H7 (cell line): ENCODE measurements at regions not wholly inside any gene's neighbourhood (a gene's known extent, or its start where the extent isn't known, plus 50 kb on each side); places are given as distances from the start of the nearest gene placed in this dataset.
"Not testable (repeated sequence)": the region's sequence is repeated elsewhere in the genome, so short reads cannot be mapped to it uniquely, and the experiment has no call there.

ENCODE experiments used
- DNase-seq: peaks from one replicate; pipeline ENCODE4 v3.0.0; 2012
- H3K27me3 ChIP-seq: 2 replicates; pipeline ENCODE4 v1.6.0; 2011; ENCODE audit warnings: mild to moderate bottlenecking, low read length; ENCODE audit not compliant: control insufficient read depth, insufficient read depth
- H3K36me3 ChIP-seq: replicated peaks from 2 replicates; pipeline ENCODE4 v1.5.1; 2011; ENCODE audit warnings: low read length; ENCODE audit not compliant: control insufficient read depth, insufficient read depth
- H3K4me3 ChIP-seq: 2 replicates; pipeline ENCODE4 v1.5.1; 2011; ENCODE audit warnings: low read depth, mild to moderate bottlenecking, control low read depth, low read length, moderate library complexity; ENCODE audit not compliant: insufficient read depth

DNA sequence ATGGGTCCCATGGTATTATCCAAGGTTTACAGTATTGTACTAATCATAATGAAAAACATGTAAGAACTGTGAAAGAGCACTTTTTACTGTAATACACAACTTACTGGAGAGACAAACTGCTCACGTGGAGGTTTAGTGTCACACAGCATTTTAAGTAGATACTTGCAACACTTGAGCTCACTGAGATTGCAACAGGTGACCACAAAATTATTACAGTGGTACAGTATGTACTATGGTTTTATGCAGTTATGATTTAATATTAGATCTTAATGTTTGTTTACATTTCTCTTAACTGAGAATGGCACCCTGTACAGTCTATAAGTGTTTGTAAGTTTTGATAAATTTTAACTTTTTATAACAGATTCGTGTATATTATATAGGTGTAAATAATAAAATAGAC lies 118.6 kb upstream of the SKOR2 start:
- Histone ChIP-seq H3K27me3 (no peaks in the 10 kb centered on the region), H3K4me3 (no peak overlapping the region)

DNA sequence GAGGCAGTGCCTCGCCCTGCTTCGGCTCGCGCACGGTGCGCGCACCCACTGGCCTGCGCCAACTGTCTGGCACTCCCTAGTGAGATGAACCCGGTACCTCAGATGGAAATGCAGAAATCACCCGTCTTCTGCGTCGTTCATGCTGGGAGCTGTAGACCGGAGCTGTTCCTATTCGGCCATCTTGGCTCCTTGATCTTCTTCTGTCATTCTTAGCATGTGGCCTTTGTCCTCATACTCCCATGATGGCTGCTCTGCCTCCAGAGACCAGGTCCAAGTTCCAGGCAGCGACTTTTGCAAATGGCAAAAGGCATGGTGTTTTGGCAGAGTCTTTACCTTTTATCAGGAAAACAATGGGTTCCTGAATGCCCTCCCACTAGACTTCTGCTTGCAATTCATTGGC lies 102.6 kb upstream of the SKOR2 start:
- H3K4me3 ChIP-seq, H3K27me3 ChIP-seq, DNase-seq, H3K36me3 ChIP-seq: not testable (repeated sequence)

More for the DNA sequence above, 118.6 kb upstream of the SKOR2 start:
- no peaks in the 10 kb centered on the region for H3K36me3 ChIP-seq
- DNase-seq: no peak

DNA sequence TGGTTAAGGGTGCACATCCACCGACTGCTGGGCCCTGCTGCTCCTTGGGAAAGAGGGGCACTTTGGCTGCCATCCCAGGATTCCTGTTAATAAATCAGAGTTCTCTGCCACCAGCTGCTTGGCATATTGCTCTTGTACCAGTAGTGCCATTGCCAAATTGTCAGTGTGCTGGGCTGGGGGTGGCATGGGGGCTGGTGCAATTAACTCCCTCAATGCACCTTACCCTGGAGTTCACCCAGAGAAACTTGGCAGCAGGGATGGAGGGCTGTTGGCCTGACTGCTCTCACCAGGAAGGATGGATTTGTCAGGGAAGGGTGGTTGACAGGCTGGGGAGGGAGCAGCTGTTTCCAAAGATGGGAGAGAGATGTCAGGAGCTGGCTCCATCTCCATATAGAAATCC lies 94.6 kb upstream of the SKOR2 start:
- no peak for DNase-seq
- no peaks in the 10 kb centered on the region for H3K27me3 ChIP-seq
- no peaks in the 10 kb centered on the region for H3K36me3 ChIP-seq
- H3K4me3 ChIP-seq: no peak overlapping the region

DNA sequence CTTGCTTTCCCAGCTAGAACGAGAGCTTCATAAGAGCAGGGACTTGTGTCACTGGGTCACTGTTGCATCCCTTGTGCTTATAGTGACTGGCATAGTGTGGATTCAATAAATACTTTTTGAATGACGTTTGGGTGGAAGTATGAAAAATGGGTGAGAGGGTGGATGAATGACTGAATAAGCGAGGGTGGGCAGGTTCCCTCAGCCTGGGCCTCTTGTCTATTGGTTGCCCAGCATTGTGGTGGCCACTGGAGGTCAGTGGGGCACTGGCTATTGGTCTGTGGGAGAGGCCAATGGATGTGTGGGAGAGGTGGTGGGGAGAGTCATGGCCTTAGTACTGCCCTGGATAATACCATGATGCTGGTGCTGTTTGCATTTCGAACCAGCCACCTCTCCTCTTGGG lies 93.8 kb upstream of the SKOR2 start:
- H3K36me3 ChIP-seq: no peaks in the 10 kb centered on the region
- H3K4me3 ChIP-seq: no peak overlapping the region
- no peak for DNase-seq
- H3K27me3 ChIP-seq: no peaks in the 10 kb centered on the region

DNA sequence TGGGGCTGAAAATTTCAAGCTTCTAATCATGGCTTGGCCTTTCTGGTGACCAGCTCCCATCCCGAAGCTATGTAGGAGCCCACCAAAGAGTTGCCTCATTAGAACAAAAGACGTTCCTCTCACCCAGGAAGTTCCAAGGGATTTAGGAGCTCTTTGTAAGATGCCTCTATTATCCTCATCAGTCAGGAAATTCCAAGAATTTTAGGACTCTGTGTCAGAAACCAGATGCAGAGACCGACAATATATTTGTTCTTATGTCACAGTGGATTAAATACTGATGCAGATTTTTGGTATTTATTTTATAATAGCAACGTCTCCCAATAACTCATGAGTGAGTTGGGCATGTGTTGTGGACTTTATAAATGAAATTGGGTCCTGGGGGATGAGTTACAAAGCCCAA lies 91.8 kb upstream of the SKOR2 start:
- no peaks in the 10 kb centered on the region for H3K27me3 ChIP-seq
- no peak overlapping the region for H3K4me3 ChIP-seq
- no peak for DNase-seq
- H3K36me3 ChIP-seq: no peaks in the 10 kb centered on the region

DNA sequence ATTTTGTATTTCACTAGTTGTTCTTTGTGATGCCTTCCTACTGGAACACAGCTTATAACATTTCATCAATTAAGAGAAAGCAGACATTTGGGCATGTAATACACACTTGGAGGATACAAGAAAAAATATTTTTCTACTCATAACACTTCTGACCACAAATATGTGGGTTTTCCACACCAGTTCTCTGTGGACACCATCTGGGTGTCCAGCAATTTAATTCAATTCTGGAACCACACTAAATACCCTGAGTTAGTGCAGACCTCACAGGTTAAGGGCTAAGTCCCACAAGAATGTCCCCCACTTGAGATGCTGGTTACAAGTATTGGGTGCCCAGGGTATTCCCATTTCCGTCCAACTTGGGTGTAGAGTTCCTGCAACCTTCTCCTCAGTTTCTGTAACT lies 91.1 kb upstream of the SKOR2 start:
- DNase-seq: no peak
- no peaks in the 10 kb centered on the region for H3K36me3 ChIP-seq
- no peaks in the 10 kb centered on the region for H3K27me3 ChIP-seq
- no peak overlapping the region for H3K4me3 ChIP-seq

DNA sequence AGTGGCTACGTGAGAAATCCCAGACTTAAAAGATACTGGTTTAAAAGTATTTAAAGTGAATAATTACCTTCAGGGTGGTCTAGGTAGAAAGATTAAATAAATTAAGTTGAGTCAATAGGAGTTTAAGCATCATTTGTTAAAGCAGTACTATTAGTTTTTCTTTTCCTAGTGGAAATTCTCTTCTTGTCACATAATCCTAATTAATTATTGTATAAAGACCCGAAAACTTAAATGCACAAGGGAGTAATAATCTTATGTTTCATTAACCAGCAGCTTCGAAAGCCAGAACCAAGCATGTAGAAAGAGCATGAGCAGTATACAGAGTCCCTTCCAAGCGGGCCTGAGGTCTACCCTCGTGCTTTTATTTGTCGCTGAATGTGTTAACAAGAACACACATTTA lies 90.2 kb upstream of the SKOR2 start:
- Histone ChIP-seq H3K36me3 (no peaks in the 10 kb centered on the region), H3K27me3 (no peaks in the 10 kb centered on the region), H3K4me3 (no peak overlapping the region)
- no peak for DNase-seq

DNA sequence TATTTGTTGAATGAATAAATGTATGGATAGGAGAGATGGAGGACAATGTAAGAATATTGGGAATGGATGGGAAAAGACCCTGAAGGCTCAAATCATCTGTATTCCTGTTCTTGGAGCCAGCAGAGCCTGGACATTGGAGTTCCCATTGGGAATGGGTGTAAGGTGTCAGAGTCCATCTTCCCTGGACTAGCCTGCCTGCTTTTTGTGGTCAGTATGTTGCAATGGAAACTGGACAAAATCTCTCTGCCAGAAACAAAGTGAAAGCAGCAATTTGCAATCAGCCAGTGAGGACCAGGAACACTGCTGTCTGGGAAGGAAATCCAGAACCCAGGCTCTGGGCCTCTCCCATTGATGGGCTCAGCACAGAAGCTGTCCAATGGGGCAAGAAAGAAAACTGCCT lies 83.5 kb upstream of the SKOR2 start:
- Histone ChIP-seq H3K4me3 (no peak overlapping the region), H3K36me3 (no peaks in the 10 kb centered on the region), H3K27me3 (no peaks in the 10 kb centered on the region)
- DNase-seq: no peak

DNA sequence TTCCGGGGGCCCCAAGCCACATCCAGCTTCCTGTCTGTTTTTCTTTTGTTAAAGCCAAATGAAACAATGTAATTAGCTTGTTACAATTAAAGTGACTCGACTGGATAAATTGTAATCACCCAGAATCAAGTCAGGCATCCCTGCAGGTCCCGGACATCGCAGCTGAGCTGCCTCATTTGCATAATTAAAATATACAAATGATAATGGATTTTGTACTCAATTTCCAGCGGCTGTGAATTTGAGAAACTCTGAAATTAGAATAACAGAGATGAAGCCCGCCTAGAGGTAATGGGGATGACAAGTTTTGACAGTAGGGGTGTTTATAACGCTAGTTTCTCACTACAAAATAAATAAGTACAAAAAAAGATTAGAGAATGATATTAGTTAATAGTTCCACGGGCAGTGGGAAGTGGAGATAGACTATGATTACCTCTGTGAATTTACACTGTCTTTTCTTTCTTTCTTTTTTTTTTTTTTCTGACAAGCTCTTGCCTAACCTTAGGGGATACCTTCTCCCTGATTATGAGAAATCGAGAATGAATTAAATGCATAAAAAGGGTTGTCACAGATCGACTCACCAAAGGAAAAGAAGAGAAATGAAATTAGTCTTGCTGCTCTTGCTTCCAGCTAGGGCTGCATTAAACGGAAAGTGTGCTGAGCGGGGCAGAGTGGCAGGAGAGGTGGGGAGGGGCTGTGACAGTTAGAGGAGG lies 82.6 kb upstream of the SKOR2 start:
- Histone ChIP-seq H3K4me3 (no peak overlapping the region), H3K27me3 (no peaks in the 10 kb centered on the region), H3K36me3 (no peaks in the 10 kb centered on the region)
- DNase-seq: no peak

DNA sequence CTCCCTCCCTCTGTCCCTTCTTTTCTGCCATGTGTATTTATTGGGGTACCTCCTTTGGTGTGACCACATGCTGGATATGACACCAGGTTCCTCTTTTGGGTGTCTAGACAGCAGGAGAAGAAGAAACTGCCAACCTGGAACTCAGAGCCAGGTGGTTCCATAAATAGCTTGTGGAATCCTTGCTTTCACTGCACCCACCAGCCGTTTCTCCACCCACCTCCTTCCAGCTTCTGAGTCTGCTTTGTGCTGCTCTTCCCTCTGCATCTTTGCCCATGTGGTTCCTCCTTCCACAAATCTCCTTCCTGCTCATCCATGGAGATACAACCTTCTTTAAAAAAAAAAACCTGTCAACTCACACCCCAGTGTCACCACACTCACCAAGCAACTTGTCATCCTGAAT lies 80.2 kb upstream of the SKOR2 start:
- no peaks in the 10 kb centered on the region for H3K27me3 ChIP-seq
- no peak for DNase-seq
- no peaks in the 10 kb centered on the region for H3K36me3 ChIP-seq
- H3K4me3 ChIP-seq: no peak overlapping the region

DNA sequence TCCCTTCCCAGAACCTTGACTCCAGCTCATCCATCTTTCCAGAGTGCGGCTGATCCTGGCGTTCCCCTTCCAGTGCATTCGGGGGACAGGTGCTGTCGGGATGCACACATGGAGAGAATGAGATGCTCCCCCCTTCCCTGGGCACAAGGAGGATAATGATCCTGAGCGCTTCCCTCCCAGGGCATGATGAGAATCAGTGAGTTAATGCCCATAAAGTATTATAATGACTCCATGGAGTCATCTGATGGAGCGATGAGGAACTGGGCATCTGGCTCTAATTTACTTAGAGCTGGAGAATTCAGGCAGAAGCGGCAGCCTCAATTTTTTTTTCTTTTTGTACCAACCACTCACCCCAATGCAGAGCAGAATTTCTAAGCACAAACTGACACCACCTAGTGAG lies 79.6 kb upstream of the SKOR2 start:
- no peak for DNase-seq
- Histone ChIP-seq H3K36me3 (no peaks in the 10 kb centered on the region), H3K4me3 (no peak overlapping the region), H3K27me3 (no peaks in the 10 kb centered on the region)

DNA sequence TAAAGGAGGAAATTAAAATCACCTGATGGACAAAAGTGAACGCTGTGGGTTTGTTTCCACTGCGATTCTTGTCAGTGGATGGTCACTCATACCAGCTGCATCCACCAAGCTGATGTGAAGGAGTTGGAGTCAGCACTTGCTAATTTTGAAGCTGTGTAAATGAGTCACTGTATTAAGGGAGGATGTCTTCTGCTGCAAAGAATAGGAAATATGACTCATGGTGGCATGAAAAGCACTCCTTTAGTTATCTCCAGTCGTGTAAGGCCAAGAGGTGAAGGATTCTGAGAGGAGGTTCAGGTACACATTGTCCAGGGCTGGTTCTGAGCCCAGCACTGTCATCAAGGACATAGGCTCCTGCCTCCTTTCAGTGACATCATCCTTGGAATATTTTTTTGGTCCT lies 71.7 kb upstream of the SKOR2 start:
- no peaks in the 10 kb centered on the region; the same call in 1 of the 2 replicates for H3K27me3 ChIP-seq
- H3K36me3 ChIP-seq: no peaks in the 10 kb centered on the region
- H3K4me3 ChIP-seq: no peak overlapping the region
- DNase-seq: no peak

DNA sequence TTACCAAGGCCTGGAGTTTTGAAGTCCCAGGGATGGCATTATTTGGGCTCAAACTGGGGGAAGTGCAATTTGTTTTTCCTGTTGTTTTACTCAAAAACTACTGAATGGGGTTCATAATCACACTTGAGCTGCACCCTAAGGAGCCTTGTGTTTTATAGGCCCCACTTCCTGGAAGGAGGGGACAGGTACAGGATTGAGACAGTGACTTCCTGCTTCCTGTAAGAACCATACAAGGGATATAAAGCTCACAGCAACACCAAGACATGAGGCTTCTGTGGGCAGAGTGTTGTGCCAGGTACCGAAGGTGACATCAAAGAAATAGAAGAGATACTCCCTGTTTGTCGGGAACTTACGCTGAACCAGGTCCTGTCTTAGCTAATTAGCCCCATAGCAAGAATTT lies 70.4 kb upstream of the SKOR2 start:
- no peak overlapping the region for H3K4me3 ChIP-seq
- no peaks in the 10 kb centered on the region for H3K36me3 ChIP-seq
- H3K27me3 ChIP-seq: no peaks in the 10 kb centered on the region; the same call in 1 of the 2 replicates
- no peak for DNase-seq

DNA sequence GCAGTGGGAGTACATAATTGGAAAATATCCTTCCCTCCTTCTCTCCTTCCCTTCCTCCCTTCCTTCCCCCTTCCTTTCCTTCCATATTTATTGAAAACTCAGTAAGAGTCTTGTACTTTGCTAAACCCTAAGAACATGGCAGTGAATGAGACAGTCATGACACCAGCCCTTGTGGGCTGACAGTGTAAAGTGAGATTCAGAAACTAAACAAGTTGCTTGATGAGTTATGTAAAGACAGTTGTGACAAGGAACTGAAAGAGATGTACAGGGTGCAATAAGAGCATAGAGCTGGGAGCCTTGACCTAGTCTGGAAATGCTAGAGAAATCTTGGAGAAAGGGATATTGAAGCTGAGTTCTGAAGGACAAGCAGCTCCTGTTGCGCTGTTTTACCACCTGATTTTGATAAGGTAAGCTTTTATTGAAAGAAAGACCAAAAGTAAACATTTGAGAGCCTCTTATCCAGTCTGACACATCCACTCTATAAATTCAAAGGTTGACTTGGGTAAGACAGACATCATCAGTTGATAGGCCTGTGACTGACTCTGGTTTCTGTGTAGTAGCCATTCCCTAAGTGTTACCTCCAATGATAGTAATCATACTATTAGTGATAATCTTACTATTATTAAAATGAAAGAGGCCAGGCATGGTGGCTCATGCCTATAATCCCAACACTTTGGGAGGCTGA lies 66.5 kb upstream of the SKOR2 start:
- no peak overlapping the region for H3K4me3 ChIP-seq
- H3K27me3 ChIP-seq: 0 out of 2 replicates have a peak, but pooled peaks cover 2% of the 10 kb centered on the region
- DNase-seq: no peak
- no peaks in the 10 kb centered on the region for H3K36me3 ChIP-seq

DNA sequence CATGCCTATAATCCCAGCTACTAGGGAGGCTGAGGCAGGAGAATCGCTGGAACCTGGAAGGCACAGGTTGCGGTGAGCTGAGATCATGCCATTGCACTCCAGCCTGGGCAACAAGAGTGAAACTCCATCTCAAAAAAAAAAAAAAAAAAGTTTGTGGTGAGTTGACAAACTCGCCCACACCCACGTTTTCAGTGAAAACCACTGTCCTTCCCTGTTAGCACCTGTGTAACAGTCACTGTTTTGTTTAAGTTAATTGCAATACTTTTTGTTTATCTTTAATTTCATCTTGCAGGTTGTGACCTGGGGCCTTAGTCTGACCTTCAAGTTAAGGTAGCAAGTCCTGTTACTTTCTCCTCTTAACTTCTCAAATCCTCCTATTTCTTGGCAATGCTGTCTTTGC lies 65.5 kb upstream of the SKOR2 start:
- H3K27me3 ChIP-seq: 0 out of 2 replicates have a peak, but pooled peaks cover 2% of the 10 kb centered on the region
- no peak overlapping the region for H3K4me3 ChIP-seq
- H3K36me3 ChIP-seq: no peaks in the 10 kb centered on the region
- no peak for DNase-seq
